Stimulated activated CD4-positive, alpha-beta T cell treated with anti-CD3 and anti-CD28 coated beads, Interleukin-1b, Interleukin-23, amount 100 ng/mL, for 1 hour (primary cell): ENCODE measurements at regions not wholly inside any gene's neighbourhood (a gene's known extent, or its start where the extent isn't known, plus 50 kb on each side); places are given as distances from the start of the nearest gene placed in this dataset.

Experiments
- DNase-seq, 2 donors: peaks; one replicate each; pipeline ENCODE4 v3.0.0-alpha.2; 2020; ENCODE audit warnings: low read depth in 2 of 2

DNA sequence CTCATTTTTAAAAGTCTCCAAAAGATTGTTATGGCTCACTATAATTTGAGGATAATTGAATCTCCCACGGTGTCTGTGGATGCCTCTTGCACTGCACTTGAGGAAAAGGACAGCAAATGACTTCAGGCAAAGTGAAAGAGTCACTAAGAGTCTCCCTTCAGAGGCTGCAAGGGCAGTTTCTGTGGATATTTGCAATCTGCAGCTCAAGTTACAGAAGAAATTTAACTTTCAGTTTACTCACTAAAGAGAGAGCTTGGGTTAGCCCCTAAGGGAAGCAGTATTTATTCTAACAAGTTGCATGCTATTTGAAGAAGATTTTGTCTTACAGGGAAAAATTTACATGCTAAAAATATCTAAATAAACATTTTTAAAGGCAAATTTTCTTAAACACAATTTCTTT is 912.0 kb upstream of the TENM3 start:
- no peak for DNase-seq

DNA sequence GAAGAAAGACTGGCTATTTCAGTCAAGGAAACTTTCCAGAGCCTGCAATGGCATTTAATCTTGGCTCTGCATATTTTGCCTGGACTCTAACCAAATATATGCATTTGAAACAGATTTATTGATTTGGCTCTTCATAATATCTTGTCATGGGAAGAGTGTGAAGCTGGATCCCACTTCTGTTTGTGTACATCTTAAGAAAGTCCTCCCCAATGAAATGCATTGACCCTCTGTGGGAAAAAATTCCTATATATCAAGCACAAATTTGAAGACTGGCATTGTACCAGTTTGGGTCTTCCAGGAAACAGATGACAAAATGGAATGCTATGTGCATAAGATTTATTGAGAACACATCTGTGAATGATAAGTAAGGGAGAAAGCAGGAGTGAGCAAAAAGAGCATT is 897.3 kb upstream of the TENM3 start:
- no peak for DNase-seq

DNA sequence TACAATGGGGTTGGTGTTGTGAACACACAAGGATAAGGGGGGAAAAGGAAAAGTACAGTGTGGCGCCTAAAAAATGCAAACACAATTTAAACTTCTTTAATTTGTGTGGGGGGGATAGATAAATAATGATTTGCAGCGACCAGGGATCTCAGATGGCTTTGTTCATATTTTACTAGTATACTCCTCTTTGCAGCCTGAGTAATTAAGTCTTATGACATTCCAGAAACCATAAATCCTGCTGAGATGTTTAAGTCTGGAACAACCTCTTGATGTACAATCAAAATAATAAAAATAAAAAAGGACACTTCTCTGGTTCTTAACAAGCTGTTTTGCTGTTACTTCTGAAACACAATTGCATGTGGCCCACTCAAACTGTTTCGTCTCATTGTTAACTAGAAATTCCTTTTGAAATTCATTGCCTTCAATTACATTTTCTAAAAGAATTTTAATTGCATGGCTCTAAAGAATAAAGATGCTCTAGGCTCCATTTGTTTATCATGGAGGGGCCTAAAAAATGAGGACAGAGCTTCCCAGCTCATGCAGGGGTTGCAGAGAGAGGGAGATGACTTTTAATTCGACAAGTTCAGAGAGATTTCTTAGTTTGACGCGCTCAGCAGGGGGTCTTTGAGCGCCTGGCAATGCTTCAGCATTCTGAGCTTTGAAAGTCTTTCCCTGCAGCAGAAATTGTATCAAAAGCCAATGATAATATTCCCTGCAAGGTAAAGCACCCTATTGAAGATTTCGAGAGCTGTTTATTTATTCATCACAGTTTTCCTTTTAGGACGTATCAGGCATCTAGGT is 892.4 kb upstream of the TENM3 start:
- no peak for DNase-seq

DNA sequence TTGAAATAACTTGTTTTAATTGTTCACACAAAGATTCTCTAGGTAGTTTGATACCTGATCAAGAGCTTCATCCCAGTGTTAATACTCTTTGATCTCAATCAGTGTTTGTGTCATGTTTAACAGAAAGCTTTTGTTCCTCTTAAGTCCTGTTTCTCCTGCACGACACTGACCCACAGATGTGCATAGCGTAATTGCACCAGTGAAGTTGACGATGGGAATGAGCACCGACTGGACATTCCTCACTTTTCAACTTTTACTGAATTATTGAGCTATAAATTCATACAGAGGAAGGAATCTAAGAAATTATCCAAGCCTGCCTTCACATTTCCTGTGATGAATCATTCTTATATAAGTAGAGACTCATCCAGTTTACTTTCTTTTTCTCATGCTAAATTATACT is 878.7 kb upstream of the TENM3 start:
- no peak for DNase-seq

DNA sequence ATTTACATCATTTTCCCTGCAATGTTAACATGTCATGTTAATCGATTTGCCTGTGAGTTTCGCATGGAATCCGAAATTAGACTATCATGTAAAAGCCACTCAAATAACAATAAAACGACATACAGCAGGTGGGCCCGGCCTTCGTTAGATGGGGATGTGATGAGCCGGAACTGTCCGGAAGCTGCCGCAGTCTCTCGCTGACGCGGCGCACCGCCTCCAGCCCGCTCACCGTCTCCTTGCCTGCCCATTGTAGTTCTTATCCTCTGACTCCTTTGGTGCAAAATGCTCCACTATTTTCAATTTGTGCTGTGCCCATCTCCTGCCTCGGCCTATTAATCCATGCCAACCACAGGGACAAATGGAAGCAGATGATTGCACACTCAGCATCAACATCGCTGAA is 877.5 kb upstream of the TENM3 start:
- DNase-seq, result no peak

DNA sequence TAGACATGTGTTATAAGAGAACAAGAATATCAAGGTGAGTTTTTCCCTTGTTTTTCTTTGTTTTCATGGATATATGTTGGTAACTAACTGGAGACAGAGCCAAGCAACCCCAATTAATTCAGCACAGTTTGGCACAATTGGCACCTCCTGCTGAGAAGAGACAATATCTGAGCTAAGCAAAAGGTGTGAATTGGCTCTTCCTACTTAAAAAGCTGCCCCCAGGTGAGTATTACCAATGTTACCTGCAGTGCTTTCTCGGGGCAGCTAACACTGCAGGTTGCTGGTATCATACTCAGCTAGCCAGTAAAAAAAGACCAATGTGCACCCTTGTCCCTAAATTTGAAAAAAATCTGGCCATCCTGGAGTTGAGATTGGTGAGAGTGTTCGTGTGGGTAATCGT is 871.2 kb upstream of the TENM3 start:
- no peak for DNase-seq

DNA sequence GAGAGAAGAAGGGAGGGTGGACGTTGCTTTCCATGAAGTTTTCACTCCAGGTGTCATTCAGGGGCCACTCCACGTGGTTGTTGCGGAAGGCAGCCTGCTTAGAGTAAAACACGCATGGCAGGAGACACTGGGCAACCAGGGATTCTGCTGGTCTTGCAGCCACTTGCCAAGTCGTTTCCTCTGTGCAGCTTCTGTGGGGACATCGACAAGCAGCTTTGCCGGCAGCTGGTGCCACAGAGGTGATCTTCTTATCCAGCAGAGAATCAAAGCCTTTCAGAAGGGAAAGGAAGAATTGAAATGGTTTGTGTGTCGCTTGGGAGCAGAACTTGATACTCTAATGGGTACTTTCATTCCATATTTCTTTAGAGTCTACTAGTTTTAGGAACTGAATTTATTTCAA is 867.1 kb upstream of the TENM3 start:
- DNase-seq, result no peak

DNA sequence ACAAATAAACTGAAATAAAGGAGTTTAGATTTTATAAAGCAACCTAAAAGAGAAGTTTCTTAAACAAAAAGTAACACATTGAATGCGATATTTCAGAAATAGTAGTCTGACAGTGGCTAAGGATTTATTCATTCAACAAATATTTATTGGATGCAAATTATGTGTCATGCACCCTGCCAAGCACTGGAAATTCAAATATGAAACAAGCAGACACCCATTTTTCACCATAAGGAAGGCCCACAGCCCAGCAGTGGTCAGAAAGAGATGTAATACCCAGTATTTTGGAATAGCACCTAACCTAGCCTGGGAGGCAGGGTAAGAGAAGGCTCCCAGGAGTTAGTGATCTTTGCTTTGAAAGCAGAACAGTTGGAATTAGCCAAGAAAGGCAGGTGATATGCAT is 855.1 kb upstream of the TENM3 start:
- no peak for DNase-seq

DNA sequence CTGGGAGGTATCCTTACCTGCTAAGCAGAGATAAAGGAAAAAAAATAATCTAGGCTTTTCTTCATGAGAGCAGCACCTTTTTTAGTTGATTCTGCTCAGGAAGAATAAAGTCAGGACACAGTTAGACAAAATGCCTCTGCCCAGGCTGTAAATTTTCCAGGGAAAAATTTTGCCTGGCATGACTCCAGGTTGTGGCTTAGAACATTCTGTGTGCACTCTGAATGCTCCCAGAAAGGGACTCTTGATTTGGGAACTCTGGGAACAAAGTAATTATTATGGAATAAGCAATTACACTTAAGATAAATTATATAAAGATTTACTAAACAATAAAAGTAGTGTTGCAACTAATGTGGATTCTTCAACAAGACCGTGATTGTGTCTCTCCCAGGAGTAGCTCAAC is 826.2 kb upstream of the TENM3 start:
- DNase-seq, result no peak

DNA sequence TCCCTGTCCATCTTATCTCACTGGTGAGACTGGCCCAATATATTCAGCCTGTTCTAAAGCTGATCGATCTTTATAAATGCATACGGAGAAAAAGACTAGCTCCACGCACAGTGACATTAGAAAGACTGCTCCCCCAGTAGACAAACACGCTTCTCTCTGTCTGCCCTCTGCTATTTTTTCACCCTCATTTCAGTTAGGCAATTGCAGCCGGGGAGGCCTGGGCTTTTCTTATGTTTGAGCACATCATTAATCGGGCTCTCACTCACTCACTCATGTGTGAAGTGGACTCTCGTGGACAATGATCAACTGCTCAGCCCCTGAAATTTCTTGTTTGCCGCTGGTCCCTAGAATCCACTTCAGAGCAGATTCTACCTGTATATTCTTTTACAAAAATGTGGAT is 824.7 kb upstream of the TENM3 start:
- DNase-seq, result no peak

DNA sequence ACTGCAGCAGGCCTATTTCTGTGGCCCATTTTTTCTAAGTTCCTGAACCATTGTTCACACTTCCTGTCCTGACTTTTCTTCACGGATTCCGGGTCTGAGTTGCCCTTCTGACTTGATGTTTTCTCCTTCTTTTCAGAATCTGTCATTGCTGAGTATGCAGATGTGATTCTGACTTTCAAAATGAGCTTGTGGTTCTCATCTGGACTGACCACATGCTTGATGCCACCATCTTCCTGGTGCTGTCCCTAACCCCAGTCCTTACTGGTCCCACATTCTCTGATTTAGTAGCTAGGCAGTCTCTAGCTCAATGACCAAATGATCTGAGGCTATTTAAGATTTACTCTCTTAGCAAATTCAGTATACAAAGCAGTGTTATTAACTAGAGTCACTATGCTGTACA is 822.3 kb upstream of the TENM3 start:
- no peak for DNase-seq

DNA sequence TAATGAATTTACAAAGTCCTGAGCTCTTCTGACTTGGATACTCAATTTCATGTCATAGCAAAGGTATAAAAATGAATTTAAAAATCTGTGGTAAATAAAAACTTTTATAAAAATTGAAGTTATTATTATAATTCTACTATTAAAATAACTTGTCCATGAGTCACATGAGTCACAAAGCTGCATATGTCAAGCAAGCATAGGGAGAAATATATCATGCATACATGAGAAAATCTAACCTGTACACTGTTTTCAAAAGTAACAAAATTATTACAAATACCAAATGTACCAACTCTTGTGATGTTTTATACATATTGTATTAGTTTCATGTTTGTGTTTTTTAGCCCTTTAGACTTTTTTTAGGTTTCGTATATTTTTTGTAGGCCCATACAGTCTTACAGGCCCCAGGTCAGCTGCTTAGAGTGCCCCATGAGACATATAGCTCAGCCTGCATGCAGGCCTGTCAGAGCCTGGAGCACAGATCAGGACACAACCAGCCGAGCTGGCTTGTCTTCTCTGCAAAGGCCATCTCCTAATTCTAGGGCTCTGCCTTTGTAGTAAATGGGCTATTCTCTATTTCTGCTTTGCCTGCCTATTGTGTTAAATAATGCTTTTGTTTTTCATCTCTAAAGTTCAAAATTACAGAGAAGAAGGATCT is 818.7 kb upstream of the TENM3 start:
- DNase-seq, result no peak

DNA sequence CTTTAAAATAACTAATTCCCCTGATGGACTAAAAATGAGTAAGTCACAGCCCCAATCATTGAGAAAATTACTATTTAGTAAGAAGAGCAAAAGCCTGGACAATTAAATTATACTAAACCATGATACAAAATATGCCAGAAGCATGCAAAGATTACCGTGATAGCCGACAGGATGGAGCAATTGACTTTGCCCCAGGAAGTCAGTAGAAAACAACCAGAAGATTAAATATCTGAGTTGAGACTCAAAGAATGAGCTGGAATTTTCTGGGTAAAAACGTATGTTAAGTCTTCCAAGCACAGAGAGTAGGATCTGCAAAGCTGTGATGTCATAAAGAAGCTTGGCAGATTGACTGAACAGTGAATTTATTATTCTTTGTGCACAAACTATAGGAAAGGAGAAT is 816.1 kb upstream of the TENM3 start:
- no peak for DNase-seq

DNA sequence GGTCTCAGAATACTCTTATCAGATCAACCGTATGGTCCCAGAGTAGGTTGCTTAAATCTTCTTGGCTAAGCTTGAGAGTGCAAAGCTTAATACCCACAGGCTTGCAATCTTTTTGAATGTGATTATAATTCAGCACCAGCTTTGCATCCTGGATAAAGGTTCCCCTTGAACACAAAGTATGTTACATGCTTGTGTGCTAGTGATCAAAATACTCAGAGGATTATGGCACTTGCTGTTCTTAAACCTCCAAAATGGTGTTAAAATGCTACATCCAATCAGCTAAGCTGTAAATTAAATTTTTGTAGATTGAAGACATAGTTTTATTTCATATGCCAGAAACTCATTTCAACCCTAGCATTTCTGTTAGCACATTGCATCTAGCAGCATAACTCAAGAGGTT is 812.2 kb upstream of the TENM3 start:
- DNase-seq, result no peak

DNA sequence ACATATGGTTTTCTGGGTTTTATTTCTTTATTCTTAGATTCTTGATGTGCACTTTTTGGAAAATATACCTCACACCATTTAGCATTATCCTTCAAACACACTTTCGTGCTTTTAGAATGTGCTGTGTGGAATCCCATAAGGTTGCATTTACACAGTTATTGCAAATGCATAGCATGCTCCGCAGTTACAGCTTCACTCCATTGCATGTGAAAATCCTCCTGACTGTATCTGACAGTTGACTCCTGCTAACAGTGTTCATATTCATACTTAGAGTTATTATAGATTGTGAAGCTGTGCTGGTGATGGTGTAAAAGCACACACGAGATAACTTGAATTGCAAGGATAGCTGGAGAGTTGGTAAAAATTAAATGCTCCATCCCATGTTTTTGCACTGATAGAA is 811.5 kb upstream of the TENM3 start:
- DNase-seq, result no peak

DNA sequence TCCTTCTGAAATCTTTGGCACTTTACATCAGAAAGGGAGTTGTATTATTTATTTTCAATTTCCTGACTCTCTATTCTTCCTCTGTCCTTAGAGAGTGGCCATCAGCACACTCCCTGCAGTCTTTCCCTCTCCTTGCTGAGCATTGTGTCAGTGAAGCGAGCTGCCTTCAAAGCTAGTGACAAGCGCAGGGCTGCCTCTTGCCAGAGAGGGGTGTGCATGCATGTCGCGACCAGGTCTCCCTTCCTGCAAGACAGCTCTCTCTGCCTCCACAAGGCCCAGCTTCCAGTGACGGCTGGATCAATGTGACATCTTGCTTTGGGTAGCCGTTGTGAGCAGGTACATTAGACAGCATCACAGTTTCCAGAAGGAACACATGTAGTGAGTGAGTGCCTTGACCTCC is 810.9 kb upstream of the TENM3 start:
- no peak for DNase-seq

DNA sequence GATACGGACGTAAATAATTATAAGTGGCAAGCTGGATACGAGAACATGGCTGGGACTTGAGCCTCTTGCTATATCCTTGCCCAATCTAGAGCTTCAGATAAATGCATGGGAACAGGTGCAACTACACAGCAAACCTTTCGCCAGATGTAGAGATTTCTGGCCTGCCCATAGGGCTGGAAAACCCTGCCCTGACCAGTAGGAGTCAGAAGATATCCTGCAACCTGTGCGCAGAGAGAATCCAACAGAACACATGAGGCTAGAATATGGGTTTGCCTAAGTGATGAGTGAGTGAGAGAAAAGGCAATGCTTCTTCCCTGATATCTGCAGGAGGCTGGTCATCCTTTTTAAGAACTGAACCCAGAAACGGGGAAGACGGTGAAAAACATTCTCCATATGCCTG is 805.3 kb upstream of the TENM3 start:
- no peak for DNase-seq

DNA sequence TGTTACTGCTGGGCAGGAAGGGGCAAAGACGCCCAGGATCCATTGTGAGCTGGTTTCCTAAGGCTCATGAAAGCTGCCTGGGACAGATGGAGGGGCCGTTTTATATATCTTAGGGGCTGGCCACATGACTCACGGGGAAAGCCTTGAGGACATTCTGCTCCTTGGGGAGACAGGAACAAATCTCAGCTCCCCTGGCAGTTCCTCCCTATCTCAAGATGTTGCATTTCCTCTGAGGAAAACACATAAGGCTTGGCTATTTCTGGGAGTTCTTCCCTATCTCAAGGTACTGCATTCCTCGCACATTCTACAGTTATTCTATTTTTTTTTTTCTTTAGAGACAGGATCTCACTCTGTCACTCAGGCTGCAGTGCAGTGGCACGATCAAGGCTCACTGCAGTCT is 804.6 kb upstream of the TENM3 start:
- DNase-seq, result no peak

DNA sequence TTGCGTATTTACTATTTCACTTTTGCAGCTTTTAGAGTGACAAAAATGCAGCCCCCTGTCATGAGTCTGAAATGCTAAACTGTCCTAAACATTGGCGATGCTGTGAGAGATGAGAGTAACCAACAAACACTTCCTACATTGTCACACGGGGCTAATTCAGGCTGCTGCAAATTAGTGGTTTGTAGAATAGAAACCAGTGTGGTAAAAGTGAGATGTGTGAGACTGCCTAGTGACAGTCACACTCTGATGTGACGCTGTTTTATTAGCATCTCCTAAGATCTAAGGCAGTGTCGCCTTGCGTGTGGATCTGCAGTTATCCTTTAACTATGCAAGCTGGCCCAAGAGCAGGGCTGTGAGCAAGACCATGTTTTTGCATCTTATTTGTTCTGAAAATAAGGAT is 800.2 kb upstream of the TENM3 start:
- DNase-seq, result no peak

DNA sequence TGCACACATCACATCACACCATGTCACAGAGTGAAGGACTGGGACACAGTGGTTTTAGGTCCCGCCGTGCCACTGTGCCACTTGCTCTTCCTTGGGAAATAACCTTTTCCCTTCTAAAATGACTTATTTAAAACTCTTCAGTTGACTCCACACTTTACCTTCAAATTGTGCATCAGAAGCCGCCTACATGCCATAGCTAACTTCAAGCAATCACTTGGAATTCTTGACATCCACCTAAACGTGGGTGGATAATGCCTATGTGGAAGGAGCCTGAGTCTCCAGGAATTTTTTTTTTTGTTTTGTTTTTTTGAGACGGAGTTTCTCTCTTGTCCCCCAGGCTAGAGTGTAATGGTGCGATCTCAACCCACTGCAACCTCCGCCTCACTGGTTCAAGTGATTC is 777.4 kb upstream of the TENM3 start:
- DNase-seq, result no peak

DNA sequence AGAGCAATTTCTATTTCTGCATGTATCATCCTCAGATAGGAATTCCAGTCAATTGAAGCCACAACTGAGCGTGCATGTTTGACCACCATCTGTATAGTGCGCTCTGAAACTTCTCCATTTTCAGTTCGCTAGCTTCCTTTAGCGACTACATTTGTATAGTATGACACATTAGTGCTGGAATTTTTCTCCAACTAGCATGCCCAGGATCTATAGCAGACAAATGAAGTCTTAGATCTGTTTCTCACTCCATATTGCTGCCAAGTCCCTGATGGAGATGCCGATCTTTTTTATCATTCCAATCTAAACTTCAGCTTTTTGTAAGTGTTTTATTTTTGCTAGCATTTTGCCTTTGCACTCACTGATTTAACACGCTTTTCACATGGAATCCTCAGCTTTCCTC is 774.8 kb upstream of the TENM3 start:
- no peak for DNase-seq

DNA sequence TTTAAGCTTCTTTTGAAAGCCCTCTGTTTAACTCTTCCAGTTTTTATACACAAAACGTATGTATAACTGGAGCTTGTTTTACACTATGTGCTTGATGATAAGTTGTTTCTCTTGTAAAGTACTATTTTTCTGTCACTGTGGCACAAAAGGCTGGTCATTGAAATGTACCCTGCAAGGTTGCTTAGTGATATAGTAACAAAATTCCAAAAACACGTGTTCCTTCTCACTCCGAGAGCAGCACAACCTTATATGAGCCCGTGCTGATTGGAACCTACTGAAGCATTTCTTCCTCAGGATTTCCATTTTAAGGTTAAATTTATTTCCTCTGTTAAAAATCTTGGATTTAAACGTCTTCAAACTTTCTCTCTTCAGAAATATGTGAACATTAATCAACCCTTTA is 772.9 kb upstream of the TENM3 start:
- no peak for DNase-seq

DNA sequence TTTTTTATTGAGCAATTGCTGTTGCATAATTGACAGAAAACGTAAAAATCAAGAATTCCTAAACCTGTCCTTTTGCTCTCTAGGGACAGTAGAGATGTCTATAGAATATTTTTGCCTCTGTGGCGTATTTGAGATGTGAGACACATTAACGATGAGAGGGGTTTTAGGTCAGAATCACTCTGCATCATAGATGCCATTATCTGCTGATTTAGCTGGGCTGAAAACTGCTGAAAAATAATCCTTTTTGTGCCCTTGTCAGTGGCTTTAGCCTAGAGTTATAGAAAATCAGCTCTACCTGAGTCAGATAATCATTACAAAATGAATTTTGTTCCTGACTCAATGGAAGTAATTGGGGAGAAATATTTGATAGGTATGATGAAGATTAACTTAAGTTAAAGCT is 767.8 kb upstream of the TENM3 start:
- DNase-seq, result no peak
